NCI-H226 (cell line): ENCODE measurements at regions not wholly inside any gene's neighbourhood (a gene's known extent, or its start where the extent isn't known, plus 50 kb on each side); places are given as distances from the start of the nearest gene placed in this dataset.

ENCODE experiments used
- DNase-seq: peaks from one replicate; pipeline ENCODE4 v3.0.0-alpha.2; 2015

DNA sequence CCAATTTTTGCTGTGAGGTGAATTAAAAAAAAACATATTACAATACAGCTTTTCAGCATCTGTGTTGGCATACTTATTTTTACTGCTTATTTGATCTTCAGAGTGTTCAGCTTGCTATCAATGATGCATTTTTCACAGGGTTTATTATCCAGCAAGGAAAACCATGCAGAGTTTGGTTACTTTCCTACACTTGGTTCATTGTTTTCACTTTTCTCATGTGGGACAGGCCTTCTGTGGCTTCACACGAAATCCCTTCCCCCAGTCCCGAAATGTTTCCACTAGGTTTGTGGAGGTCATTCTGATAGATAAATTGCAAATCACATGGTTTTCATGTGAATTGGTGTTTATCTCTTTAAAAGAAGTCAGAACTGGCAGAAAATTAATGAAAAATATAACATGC lies 205.8 kb downstream of the SPCS3 start:
- no peak for DNase-seq

DNA sequence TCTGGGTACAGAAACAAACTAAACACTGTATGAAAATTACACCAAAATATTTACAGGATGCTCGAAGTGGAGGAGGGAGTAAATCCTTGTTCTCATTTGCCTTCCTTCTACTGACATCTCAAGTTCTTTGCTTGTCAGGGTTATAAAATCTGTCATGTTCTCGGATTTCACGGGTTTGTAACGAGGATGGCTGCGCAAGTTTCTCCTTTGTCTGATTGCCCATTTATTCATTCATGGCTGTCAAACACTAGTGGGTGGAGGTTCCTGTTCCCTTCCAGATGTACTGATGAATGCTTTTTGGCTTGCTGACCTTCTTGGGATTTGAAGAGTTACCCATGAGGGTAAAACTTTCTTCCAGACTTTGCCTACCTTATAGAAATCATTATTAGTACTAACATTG lies 206.9 kb downstream of the SPCS3 start:
- DNase-seq: no peak

DNA sequence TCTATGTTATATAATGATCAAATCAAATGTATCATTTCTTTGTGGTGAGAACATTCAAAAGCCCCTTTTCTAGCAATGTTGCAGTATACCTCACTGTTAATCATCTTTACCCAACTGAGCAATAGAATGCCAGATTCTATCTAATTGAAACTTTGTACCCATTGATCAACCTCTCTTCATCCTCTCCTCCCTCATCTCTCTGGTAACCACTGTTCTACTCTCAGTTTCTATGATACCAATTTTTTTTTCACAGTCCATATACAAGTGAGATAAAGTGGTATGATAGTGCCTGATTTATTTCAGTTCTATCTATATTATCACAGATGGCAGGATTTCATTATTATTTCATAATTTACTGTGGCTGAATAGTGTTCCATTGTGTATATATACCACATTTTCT lies 209.8 kb downstream of the SPCS3 start:
- DNase-seq: no peak

DNA sequence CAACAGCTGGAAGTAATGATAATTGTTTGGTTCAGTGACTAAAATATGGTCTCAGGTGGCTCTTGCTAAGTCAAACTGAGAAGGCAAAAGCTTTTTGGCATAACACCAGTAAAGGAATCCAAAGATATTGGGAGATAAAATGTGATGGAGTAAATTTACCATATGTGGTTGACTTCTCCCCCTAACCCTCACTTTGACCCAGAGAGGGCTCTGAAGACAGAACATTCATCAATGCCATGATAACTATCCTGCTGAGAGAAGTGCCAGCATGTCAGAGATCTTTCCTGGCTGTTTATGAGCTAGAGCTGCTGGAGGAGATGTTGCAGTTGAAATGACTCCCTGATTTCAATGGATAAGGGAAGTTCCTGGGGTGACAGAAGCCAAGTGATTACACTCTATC lies 213.4 kb downstream of the SPCS3 start:
- no peak for DNase-seq

DNA sequence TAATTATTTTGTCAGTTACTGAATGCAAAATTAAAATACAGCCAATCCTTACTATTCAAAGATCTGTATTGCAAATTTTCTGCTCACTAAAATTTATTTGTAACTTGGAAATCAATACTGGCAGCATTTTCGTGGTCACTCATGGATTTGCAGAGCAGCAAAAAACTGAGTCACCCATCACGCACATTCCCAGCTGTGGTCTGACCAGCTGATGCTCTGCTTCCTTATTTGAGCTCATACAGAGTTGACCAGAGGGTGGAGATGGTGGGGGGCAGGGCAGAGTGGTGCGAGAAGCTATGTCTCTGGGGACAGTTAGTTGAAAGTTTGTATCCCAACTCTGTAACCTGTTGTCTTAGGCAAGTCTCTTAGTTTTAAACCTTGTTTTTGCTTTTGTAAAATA lies 214.8 kb downstream of the SPCS3 start:
- no peak for DNase-seq

DNA sequence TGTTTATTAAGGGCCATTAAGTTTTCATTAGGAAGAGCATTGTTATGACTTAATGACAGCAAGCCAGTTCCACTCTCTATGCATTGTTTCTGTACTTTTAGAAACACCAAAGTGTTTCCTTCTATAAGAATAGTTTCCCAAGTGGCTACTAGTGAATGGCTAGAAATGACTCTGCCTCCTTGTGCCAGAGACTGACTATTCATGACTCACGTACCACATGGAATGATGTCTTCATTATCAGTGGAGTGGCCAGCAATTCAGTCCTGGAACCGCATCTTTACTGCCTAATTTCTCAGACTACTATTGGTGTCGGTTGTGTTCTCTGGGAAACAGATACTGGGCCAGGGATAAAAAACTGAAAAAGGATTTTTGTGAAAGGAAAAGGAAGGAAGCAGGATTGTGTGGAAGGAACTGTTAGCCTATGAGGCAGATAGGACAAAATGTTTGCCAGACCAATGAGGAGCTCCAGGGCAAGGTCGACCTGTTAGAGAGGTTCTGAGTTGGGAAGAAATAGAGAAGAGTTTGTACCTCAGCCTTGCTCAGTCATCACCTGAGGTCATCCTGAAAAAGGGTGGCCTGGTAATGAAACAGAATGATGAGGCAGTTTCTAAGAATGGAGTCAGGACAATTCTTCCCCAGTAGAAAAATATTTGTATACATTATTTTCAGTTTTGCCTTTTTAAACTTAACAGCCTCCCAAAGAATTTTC lies 218.6 kb downstream of the SPCS3 start:
- peak; percentile 65 for DNase-seq

DNA sequence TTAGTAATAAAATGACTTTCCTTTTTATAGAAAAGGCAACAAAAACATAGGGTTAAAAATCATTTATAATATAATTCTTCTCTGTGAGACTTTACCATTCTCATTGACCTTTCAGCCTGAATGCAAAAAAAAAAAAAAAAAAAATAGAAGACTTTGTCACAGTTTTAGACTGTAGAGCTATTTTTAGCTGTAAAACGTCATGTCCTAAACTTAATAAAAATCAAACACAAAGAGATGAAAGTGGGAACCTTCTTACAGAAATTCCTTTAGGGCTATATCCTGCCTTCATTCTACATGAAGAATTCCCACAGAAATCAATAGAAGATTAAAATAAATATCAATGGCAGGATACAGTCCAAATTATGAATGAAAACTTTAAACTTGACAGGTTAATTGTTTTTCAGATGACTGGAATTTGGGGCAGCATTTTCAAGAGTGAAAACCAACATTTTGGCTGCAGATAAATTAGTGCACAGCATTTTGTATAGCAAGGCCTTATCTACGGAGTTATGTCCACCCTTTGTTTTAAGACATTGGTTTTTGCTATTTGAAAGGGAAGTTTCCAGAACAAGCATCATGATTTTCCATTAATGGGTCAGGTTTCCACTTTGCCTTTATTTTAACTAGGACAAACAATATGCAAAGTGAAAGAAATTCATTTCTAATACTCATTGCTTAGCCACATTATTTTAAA lies 219.5 kb downstream of the SPCS3 start:
- no peak for DNase-seq

DNA sequence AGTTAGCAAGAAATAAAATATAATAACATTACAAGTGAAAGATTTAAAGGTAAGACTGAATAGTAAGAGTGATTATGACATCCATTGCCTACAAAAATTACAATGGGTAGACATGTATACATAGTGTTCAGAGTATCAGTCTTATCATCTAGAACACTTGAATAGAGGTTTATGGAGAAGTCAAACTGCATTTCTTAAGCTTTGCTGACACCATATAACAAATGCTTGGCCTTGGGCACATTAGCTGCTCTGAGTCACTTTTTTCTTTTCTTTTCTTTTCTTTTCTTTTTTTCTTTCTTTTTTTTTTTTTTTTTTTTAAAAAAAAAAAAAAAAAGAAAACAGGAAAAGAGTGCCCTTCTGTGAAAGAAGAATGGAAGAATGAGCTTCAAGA lies 220.0 kb downstream of the SPCS3 start:
- DNase-seq: no peak

DNA sequence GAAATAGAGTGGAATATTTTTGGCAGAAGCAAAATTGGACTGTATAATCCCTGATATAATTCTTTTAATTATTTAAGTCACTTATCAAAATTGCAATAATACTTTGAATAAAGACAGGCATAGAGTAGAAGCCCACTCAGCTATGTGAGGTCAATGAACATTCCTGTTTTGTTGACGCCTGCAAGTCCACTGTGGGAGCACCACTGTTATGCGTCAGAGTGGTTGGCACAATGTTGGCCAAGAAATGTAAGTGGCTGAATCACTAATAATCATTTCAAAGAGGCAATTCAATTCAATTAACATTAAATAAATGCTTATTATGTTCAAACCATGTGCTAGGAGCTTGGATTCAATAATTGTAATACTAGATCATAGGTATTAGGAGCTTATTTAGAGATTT lies 221.0 kb downstream of the SPCS3 start:
- DNase-seq: no peak

DNA sequence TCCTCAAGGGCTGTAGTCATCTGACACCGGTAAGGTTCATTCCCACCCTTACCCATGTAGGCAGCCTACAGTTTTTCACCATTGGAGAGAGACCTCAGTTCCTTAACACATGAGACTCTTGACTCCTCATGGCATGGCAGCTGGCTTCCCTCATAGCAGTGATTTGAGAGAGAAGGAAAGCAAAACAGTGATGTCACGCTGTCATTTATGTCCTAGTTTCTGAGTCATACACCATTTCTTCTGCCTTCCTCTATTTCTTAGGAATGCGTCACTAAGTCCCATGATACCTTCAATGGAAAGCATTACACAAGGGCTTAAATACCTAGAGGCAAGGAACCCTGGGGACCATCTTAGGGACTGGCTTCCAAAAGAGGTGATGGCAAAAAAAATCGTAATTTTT lies 226.1 kb downstream of the SPCS3 start:
- DNase-seq: no peak

DNA sequence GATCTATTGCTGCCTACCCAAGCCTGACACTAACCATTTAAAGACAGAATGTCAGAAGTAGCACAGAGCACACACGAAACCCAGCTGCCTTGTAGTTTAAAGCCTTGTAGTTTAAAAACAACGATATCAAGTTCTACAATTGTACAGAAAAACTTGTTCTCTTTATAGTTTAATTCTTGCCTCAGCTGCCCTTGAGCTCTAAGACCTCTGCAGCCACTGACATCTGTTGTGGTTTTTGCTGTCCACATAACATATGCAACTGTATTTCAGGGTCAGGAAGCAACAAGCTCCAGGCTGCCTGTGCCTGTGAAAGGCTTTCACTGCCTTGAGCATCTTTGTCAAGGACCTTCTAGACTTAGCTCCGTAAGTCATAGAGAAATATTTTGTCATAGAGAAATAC lies 227.2 kb downstream of the SPCS3 start:
- DNase-seq: no peak

DNA sequence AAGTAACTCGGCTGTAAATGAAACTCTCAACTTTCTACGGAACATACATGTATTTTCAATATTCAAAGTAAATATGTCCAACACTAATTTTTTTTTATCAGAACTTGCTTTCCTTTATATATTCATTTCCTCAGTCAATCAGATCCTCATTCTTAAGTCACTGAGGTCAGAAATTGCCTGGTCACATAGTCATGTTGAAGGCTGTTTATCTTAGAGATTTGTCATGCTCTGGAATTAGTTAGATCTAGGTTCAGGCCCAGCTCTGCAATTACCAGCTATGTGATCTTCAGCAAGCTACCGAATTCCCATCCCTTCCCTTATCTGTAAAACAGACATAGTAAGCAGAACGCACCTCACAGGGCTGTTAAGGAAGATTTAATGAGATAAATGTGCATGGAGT lies 228.8 kb downstream of the SPCS3 start:
- DNase-seq: peak; percentile 55

DNA sequence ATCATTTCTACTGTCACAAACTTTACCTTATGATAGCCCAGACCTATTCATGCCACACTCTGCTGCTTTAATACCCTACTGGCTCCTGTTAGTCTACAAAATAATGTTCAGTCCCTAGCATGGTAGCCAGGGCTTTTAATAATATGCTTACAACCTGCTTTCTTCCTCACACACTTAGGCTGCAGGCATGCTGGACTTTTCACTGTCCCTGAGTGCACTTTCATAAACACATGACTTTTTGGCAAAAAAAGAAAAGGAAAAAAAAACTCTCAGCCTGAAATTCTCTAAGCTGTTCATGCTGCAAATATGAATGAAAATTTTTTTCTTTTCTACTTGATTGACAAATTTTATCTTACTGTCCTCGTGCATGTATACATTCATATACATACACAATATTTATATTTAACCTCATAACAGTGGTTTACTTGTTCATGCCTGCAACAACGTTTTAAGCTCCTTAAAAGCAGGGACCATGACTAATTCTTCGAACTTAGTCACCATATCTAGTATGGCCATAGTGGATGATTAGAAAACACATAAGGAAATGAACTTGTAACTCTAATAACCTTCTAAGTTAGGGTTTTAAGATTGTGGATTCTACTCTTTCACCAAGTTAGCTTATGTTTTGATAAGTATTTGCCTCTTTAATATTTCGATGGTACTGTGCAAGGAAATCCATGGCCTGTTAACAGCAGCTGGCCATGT lies 229.5 kb downstream of the SPCS3 start:
- DNase-seq: no peak

DNA sequence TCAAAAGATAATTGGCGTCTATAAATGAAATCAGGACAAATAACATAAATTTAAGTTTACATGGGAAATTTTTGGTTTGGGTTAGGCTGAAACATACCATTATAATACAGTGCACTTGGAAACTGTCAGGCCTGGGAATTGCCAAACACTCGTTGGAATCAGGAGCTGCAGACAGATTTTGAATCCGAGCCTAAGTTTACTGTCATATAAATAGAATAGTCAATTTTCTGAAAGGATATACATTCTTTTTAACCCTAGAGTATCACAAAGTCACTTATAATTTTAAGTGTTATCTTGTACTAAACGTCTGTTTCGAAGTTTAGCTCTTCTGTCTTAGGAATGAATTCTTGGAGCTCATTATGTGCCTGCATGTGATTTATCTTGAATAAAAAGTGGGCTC lies 234.1 kb downstream of the VEGFC start:
- DNase-seq: no peak

DNA sequence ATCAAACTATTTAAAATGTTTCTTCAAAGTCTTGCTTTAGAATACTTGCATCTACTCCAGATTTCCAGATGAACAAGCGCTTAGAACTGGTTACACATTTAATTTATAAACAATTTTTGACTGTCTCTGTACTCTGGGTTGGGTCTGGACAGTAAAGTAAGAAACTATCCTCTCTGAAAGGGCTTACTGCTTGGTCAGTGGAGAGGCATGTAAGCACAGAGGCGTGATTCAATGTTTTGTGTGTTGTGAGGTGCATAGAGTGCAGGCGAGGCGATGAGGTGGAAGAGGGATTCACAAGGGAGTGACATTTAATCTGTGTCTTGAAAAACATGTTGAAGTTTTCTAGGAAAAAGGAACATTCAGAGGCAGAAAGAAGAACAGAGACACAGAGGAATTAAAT lies 231.4 kb downstream of the VEGFC start:
- no peak for DNase-seq

DNA sequence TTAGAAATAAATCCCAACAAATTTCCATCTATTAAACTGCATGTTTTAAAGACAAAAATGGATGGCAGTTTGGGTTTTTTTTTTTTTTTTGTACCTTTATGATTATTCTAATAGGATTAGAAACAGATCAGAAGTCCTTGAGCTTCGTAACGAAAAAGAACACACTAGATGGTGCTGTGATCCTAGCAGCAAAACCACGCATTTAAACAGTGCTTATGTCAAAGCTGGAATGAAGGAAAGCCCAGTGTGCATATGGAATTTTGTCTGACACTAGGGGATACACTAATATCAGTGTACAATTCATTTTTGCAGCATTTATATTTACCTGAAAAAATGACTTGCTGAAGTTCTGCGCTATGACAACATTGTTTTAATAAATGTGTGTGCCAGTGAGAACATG lies 229.1 kb downstream of the VEGFC start:
- DNase-seq: no peak

DNA sequence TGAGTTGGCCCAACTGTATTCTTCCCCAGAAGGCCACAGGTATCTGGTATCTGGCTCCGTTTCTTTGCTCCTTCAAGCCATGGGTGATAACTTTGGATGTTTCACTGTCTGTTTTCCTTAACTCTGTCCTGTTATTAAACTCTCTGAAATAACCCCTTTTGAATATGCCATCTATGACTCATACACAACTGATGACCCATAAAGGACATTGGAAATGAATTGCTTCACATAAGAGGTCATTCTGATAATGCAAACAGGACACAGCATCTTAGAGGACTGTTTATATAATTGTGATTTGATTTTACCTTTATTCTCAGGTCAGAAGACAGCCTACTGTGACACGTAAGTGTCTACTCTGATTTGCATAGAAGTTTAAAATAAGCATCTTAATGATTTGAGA lies 227.7 kb downstream of the VEGFC start:
- no peak for DNase-seq

DNA sequence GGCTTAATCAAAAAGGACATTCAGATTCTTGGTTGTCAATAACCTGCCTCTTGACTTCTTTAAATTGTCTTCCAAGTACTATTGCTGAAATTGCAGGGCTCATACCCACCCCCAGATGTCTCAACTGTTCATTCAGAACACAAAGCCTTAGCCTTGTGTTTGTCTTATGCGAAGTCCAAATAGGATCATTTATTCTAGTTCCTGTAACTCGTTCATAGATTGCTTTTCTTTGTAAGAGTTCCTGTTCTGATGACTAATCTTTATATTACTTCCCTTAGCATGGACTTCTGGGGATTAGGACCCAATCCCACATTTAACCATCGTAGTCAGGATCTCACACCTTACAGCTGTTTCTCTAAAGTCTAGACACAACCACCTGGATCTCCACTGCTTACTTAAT lies 226.0 kb downstream of the VEGFC start:
- DNase-seq: no peak

DNA sequence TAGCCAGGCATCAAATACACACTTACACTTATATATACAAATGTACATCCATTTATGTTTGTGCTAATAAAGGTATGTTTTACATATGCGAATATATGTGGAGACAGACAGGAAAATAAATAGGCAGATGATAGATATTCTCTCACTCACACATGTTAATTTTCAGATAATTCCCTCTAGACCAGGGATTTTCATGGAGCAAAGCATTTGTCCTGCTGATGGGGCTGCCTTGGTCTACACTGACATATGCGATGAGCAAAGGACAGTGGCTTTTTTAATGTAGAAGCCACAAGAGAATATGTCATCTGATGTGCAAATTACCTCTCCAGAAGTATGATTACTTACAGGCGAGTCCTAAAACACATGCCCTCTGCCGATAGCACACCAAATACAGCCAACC lies 224.5 kb downstream of the VEGFC start:
- DNase-seq: no peak

DNA sequence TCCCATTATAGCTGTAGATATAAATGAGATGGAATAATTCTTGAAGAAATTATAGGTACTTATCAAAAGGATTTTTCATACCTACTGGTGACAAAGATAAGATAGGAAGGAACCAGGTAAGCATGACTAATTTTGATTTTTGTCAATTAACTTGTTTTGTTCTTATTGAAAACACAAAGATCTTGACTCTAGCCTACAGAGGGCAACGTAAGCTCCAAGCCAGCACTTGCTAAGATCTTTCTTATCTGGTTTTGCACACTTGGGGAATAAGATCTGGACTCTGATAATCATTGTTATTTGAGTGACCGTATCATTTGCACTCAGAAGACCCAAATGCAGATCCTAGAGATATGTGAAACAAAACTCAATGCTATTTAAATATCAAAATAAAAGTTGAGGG lies 223.4 kb downstream of the VEGFC start:
- no peak for DNase-seq

DNA sequence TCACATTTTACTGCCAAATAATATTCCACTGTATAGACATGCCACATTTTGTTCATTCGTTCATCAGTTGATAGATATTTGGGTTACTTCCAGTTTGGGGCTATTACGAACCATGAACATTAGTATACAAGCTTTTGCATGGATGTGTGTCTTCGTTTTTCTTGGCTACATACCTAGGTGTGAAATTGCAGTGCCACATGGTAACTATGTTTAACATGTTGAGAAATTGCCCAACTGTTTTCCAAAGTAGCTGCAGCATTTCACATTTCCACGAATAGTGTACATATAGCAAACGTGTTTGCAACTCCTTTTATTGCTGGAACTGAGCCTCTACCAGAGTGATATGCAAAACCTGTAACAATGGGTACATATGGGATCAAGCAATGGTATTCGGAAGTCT lies 221.5 kb downstream of the VEGFC start:
- DNase-seq: no peak

DNA sequence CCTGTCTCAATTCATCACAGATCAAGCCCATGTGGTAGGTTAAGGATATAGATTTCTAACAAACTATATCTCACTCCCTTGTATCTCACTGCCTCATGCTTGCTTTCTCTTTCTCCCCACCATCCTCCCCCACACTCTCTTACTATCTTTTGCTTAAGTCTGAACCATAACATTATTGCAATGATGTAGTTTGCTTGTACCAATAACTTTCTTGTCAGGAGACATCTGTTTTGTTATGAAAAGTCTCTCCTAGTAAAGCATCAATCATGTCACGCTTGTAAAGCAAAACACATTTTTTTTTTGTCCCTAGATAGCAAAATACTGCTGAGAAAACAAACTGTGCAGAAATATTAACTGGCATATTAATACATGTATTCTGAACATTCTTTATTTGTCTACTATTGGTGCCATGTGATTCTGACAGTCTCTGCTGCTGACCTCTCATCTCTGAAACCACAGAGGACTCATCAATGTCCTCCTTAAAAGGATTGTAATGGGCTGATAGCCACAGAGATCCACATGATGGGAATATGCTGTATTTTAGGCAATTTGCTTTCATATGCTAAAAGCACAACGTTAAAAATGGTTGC lies 217.5 kb downstream of the VEGFC start:
- no peak for DNase-seq

DNA sequence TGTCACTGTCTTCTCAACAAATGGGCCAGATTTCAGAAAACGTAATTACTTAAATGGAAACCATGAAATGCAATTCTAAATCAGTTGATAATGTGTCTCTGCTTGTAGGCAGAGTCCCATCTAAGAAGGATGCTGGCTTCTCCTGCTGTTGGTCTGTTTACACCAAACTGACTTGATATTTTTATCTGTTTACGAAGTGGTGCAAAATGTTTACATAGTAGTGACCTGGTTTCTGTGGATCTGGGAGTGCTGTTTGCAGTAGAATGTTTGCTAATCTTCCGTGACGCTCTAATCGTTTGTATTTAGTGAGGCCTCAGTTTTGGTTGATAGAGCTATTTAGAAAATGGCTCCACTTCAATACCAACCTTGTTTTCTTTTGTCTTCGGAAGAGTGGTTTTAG lies 213.5 kb downstream of the VEGFC start:
- no peak for DNase-seq

DNA sequence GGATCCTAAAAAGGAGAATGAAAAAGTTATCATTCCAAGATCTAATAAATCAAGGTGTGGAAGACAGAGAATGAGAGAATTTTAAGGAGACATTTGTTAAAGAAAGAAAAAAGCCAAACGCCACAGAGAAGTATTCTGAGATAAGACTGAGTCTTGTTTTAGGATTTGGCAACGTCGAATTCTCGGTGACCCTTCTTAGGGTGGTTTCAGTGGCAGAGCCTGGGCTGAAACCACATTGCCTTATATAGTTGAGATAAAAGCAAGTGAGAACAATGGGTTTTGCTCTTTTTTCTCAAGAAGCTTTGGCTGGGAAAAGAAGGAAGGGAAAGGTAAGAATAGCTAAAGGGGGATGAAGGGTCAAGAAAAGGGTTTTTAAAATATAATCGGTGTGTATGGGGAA lies 209.4 kb downstream of the VEGFC start:
- no peak for DNase-seq
